Cardiac fibroblast (primary cell): ENCODE measurements at regions not wholly inside any gene's neighbourhood (a gene's known extent, or its start where the extent isn't known, plus 50 kb on each side); places are given as distances from the start of the nearest gene placed in this dataset.

ENCODE experiments used
- DNase-seq, 2 donors: peaks; one replicate each; pipeline versions ENCODE4 v3.0.0 to v3.0.0-alpha.2; 2010; ENCODE audit warnings: low read depth in 2 of 2
- H3K4me3 ChIP-seq, 2 donors: replicated peaks in 1 of 2; 1 replicate in 1 of 2; 2 replicates in 1 of 2; pipeline ENCODE4 v1.5.1; 2011; ENCODE audit warnings: low read depth in 2 of 2, low read length in 2 of 2, mild to moderate bottlenecking in 2 of 2, moderate library complexity in 1 of 2
- TF ChIP-seq, protein P1 (sequence below): IDR thresholded peaks from one replicate; pipeline ENCODE4 v1.5.1; 2011; ENCODE audit warnings: low read depth, mild to moderate bottlenecking, low read length, inconsistent platforms

- H3K4me3 ChIP-seq: no peak overlapping the region
- TF ChIP-seq, protein P1, sequence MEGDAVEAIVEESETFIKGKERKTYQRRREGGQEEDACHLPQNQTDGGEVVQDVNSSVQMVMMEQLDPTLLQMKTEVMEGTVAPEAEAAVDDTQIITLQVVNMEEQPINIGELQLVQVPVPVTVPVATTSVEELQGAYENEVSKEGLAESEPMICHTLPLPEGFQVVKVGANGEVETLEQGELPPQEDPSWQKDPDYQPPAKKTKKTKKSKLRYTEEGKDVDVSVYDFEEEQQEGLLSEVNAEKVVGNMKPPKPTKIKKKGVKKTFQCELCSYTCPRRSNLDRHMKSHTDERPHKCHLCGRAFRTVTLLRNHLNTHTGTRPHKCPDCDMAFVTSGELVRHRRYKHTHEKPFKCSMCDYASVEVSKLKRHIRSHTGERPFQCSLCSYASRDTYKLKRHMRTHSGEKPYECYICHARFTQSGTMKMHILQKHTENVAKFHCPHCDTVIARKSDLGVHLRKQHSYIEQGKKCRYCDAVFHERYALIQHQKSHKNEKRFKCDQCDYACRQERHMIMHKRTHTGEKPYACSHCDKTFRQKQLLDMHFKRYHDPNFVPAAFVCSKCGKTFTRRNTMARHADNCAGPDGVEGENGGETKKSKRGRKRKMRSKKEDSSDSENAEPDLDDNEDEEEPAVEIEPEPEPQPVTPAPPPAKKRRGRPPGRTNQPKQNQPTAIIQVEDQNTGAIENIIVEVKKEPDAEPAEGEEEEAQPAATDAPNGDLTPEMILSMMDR: no peak
- no peak for DNase-seq
Observed at GRCh38 chr6:119523556-119523955, 174.0 kb upstream of the MAN1A1 start.

- no peak overlapping the region for H3K4me3 ChIP-seq
- DNase-seq: no peak
- TF ChIP-seq, protein P1: no peak
Observed at GRCh38 chr6:119521251-119521650, 171.7 kb upstream of the MAN1A1 start.

GRCh38 chr6:119517428-119517827 is 167.9 kb upstream of the MAN1A1 start:
- no peak overlapping the region for H3K4me3 ChIP-seq
- DNase-seq: peak; percentile 31 to 40
- TF ChIP-seq, protein P1: no peak

DNA sequence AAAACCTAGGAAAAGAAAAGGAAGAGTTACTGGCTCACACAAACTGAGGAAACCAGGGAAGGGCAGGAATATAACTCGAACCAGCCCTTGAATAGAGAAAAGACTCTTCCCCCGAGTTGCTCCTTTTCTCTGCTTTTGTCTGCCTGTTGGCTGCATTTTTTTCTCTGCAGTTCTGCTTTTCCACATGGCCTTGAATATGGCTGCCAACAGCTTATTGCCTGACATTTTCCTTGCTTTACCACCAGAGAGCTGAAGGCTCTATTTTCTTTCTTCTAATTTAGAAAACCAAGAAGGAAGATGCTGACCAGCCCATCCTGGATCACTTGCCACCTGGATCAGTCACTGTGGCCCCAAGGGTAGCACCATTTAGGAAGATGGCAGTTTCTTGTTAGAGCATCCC is 164.8 kb upstream of the MAN1A1 start:
- TF ChIP-seq, protein P1: no peak
- no peak for DNase-seq

DNA sequence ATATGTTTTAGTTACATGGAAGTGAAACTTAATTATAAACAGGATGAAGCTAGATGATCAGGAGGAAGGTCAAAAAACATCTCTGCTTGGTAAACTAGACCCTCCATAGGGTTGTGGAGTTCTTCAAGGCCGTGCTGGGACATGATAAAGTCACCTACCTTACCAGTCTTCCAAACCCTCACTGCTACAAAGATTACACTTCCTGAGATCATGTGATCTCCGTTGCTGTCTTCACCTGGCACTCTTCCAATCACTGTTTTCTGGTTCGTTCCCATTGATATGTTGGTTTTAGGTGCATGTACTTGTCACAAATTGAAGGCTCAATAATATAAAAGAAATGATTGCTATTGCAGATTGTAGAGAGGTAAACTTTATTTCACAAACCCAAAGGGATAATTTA is 161.5 kb upstream of the MAN1A1 start:
- DNase-seq: no peak
- no peak overlapping the region for H3K4me3 ChIP-seq
- TF ChIP-seq, protein P1: no peak

More for the DNA sequence above, 164.8 kb upstream of the MAN1A1 start:
- H3K4me3 ChIP-seq: no peak overlapping the region

DNA sequence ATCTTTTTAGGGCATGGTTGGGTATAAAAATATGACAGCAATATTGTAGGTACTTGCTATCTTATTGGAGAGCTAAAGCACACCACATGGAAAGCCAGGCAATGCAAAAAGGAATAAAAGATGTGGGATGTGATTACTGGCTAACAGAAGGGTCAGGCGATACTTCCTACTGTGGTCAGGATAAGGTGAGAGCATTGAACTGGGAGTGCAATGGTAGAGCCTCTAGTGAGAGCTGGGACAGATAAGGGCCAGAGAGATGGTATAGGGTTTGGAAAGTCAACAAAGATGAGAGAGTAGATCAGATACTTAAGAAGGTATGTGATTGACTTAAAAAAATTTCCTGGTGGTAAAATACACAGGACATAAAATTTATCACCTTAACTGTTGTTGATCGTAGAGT is 160.7 kb upstream of the MAN1A1 start:
- TF ChIP-seq, protein P1: no peak
- DNase-seq: no peak
- H3K4me3 ChIP-seq: no peak overlapping the region

DNA sequence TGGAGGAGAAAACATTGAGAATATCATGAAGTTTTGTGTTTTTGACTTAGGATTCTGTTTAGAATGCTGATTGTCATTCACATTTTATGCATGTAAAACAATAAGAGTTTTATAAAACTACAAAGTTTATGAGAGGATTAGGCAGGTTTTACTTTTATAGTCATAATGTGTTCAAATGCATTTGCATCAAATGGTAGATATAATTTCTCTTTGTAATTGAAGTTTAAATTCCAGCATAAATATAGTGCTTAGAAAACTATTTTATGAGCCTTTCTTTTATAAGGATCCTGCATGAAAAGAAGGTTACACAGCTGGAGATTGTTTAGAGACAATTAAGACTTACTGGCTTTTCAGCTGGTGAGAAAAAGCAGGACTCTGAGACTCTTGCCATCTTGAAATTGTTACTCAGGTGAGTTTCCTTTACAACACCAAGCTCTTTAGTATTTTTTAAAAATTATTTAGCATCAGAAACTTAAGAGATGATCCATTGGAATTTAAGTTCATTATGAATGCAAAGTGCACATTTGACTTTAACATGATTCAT is 157.1 kb upstream of the MAN1A1 start:
- TF ChIP-seq, protein P1: no peak
- no peak for DNase-seq
- no peak overlapping the region for H3K4me3 ChIP-seq
